A673 (cell line): ENCODE measurements at regions not wholly inside any gene's neighbourhood (a gene's known extent, or its start where the extent isn't known, plus 50 kb on each side); places are given as distances from the start of the nearest gene placed in this dataset.

ENCODE experiments used
- EZH2 ChIP-seq: fragments of 200-600 bp; sonication (generic); IDR thresholded peaks from 2 replicates; pipeline ENCODE4 v1.6.1; 2017; ENCODE audit warnings: borderline replicate concordance, low read depth, mild to moderate bottlenecking, mixed read lengths, antibody characterized with exemption, low read length; ENCODE audit not compliant: poor library complexity, severe bottlenecking
- TF ChIP-seq, protein P1 (sequence below): fragments of 300-800, 200-600 bp; sonication (generic); conservative IDR thresholded peaks from 2 replicates; pipeline ENCODE4 v1.5.1; 2017; ENCODE audit warnings: low read depth, mild to moderate bottlenecking, antibody characterized with exemption, low read length, moderate library complexity, mixed read lengths

DNA sequence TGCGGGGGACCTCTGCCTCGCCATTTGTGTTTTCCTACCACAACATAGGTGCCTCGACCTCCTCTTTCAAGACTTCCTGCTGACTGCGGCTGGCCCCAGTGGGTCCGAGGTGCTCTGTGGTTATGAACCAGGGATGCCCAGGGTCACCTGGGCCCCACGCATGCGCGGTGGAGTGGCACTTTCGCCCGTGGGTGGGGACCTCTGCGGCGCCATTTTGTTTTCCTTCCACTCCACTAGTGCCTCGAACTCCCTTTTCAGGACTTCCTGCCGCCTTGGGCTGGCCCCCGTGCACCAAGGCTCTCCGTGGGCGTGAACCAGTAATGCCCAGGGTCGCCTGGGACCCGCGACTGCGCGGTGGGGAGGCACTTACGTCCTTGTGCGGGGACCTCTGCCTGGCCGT, 351.6 kb downstream of the ALG10 start:
- TF ChIP-seq, protein P1, sequence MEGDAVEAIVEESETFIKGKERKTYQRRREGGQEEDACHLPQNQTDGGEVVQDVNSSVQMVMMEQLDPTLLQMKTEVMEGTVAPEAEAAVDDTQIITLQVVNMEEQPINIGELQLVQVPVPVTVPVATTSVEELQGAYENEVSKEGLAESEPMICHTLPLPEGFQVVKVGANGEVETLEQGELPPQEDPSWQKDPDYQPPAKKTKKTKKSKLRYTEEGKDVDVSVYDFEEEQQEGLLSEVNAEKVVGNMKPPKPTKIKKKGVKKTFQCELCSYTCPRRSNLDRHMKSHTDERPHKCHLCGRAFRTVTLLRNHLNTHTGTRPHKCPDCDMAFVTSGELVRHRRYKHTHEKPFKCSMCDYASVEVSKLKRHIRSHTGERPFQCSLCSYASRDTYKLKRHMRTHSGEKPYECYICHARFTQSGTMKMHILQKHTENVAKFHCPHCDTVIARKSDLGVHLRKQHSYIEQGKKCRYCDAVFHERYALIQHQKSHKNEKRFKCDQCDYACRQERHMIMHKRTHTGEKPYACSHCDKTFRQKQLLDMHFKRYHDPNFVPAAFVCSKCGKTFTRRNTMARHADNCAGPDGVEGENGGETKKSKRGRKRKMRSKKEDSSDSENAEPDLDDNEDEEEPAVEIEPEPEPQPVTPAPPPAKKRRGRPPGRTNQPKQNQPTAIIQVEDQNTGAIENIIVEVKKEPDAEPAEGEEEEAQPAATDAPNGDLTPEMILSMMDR, result no peak
- no peak for TF ChIP-seq EZH2
